T-helper 17 cell (primary cell): ENCODE measurements at regions not wholly inside any gene's neighbourhood (a gene's known extent, or its start where the extent isn't known, plus 50 kb on each side); places are given as distances from the start of the nearest gene placed in this dataset.

Experiments
- ATAC-seq: fragments of 150-1000 bp; cut with Tn5 transposase; 2 replicates; pipeline ENCODE4 v1.10.0; 2021; ENCODE audit warnings: mild to moderate bottlenecking, moderate library complexity
- DNase-seq, 3 donors: peaks; one replicate each; pipeline versions ENCODE4 v3.0.0 to v3.0.0-alpha.2; 2020 to 2021
- H3K9me3 ChIP-seq: one replicate; pipeline ENCODE4 v1.7.0; 2013; ENCODE audit warnings: low read length, mild to moderate bottlenecking; ENCODE audit not compliant: control insufficient read depth, poor library complexity, severe bottlenecking
- H3K27ac Mint-ChIP-seq: one replicate; pipeline ENCODE4 v1.8.0; 2022; ENCODE audit warnings: mild to moderate bottlenecking, moderate library complexity, mixed read lengths
- H3K27me3 Mint-ChIP-seq: one replicate; pipeline ENCODE4 v1.8.0; 2022; ENCODE audit warnings: mixed read lengths
- H3K36me3 Mint-ChIP-seq: one replicate; pipeline ENCODE4 v1.8.0; 2022; ENCODE audit warnings: low read depth, mixed read lengths
- H3K4me1 Mint-ChIP-seq: one replicate; pipeline ENCODE4 v1.8.0; 2022; ENCODE audit warnings: mild to moderate bottlenecking, mixed read lengths
- H3K4me3 Mint-ChIP-seq: one replicate; pipeline ENCODE4 v1.8.0; 2022; ENCODE audit warnings: mild to moderate bottlenecking, moderate library complexity, mixed read lengths

DNA sequence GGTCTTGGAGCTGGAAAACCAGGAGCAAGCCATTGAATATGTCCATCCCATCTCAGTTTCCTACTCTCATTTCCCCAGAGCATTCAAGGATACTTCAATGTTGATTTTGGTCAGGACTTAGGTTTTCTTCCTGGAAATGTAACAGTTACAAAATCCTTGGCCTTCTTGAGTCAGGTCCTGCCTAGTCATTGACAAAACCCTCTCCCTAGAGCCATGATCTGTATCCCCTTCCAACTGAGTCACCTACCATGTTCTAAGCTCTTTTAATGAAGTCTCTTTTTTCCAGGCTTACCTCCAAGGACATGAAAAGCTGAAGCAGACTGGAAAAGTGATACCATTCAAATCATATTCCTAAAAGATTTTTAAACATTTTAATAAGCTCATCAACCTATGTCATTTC, 549.2 kb downstream of the GALC start:
- DNase-seq (no peak), ATAC-seq (no peak)
- Mint-ChIP-seq H3K36me3 (no peaks in the 10 kb centered on the region), H3K27me3 (no peaks in the 10 kb centered on the region), H3K27ac (no peak overlapping the region), H3K4me1 (no peaks in the 10 kb centered on the region), H3K4me3 (no peak overlapping the region)
- H3K9me3 ChIP-seq = no peaks in the 10 kb centered on the region

GRCh38 chr14:87443039-87443438, 549.9 kb downstream of the GALC start:
- ATAC-seq (no peak), DNase-seq (no peak)
- Mint-ChIP-seq H3K4me3 (no peak overlapping the region), H3K36me3 (no peaks in the 10 kb centered on the region), H3K27me3 (no peaks in the 10 kb centered on the region), H3K27ac (no peak overlapping the region), H3K4me1 (no peaks in the 10 kb centered on the region)
- no peaks in the 10 kb centered on the region for H3K9me3 ChIP-seq

GRCh38 chr14:87437158-87437557, 555.8 kb downstream of the GALC start:
- Mint-ChIP-seq H3K4me3 (no peak overlapping the region), H3K27me3 (no peaks in the 10 kb centered on the region), H3K27ac (no peak overlapping the region), H3K36me3 (no peaks in the 10 kb centered on the region), H3K4me1 (no peaks in the 10 kb centered on the region)
- ATAC-seq = no peak
- no peaks in the 10 kb centered on the region for H3K9me3 ChIP-seq
- no peak for DNase-seq

GRCh38 chr14:87434680-87435079, 558.3 kb downstream of the GALC start:
- H3K36me3 Mint-ChIP-seq = no peaks in the 10 kb centered on the region

DNA sequence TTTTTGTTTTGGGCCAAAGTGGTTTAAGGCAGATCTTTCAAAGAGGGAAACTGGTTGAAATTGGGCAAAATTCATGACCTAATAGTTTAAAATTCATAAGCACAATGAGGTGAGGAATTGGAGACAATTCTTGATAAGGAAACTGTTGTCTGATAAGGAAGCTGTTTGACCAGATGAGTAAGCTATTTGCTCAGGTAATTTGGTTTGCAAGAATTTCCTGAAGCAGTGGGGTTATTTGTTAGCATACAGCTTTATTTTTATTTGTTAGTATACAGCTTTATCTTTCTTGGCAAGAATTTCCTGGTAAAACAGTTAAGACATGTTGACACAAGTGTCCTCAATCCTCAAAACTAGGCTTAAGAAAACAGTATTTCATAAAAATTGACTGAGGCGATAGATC, 559.0 kb downstream of the GALC start:
- Mint-ChIP-seq H3K27ac (no peak overlapping the region), H3K4me1 (no peaks in the 10 kb centered on the region), H3K36me3 (no peaks in the 10 kb centered on the region), H3K4me3 (no peak overlapping the region), H3K27me3 (no peaks in the 10 kb centered on the region)
- no peak for DNase-seq
- no peaks in the 10 kb centered on the region for H3K9me3 ChIP-seq
- ATAC-seq = no peak

More at GRCh38 chr14:87434680-87435079, 558.3 kb downstream of the GALC start:
- H3K4me1 Mint-ChIP-seq = no peaks in the 10 kb centered on the region
- no peak overlapping the region for H3K4me3 Mint-ChIP-seq
- H3K27me3 Mint-ChIP-seq = no peaks in the 10 kb centered on the region
- no peak for DNase-seq
- no peaks in the 10 kb centered on the region for H3K9me3 ChIP-seq
- H3K27ac Mint-ChIP-seq = no peak overlapping the region
- no peak for ATAC-seq

- ATAC-seq = no peak
- Mint-ChIP-seq H3K36me3 (no peaks in the 10 kb centered on the region), H3K4me1 (no peaks in the 10 kb centered on the region), H3K27me3 (no peaks in the 10 kb centered on the region), H3K27ac (no peak overlapping the region), H3K4me3 (no peak overlapping the region)
- H3K9me3 ChIP-seq = no peaks in the 10 kb centered on the region
- DNase-seq = no peak
Measured at GRCh38 chr14:87432698-87433097, 560.3 kb downstream of the GALC start.

DNA sequence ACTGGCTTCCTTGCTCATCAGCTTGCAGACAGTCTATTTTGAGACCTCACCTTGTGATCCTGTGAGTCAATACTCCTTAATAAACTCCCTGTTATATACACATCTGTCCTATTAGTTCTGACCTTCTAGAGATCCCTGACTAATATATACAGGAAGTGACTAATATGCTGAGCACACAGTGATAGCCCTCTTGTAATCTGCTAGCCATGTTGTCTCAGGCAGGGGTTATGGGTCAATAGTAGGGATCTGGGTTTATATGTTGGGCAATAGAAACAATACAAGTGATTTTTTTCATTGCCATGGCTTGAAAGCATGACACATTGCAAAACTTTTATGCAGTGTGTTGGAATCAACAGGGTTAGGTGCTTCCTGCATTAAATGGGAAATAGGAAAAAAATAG, 562.2 kb downstream of the GALC start:
- ATAC-seq (no peak), DNase-seq (no peak)
- H3K9me3 ChIP-seq = no peaks in the 10 kb centered on the region
- H3K4me1 Mint-ChIP-seq = no peaks in the 10 kb centered on the region
- no peak overlapping the region for H3K4me3 Mint-ChIP-seq
- H3K27ac Mint-ChIP-seq = no peak overlapping the region
- H3K27me3 Mint-ChIP-seq = no peaks in the 10 kb centered on the region
- H3K36me3 Mint-ChIP-seq = no peaks in the 10 kb centered on the region

- DNase-seq (no peak), ATAC-seq (no peak)
- H3K9me3 ChIP-seq = no peaks in the 10 kb centered on the region
- Mint-ChIP-seq H3K4me1 (no peaks in the 10 kb centered on the region), H3K4me3 (no peak overlapping the region), H3K36me3 (no peaks in the 10 kb centered on the region), H3K27me3 (no peaks in the 10 kb centered on the region), H3K27ac (no peak overlapping the region)
Measured at GRCh38 chr14:87430214-87430613, 562.8 kb downstream of the GALC start.

DNA sequence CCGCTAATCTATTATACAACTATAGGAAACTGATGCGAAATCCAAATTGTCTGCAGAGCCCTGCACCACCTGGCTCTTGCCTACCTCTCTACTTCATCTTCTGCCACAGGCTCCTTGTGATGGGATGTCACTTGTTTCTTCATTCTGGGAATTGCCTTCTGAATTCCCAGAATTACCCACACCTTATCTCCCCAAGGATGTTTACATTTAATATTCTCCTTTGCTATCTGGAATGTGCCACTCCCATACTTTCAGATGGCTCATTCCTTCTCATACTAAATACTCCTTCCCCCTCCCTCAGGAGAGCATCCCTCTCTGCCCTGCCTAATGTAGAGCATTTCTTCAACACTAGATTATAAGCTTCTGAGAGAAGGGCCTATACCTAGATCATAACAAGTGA, 573.1 kb downstream of the GALC start:
- no peak for DNase-seq
- H3K9me3 ChIP-seq = no peaks in the 10 kb centered on the region
- no peak for ATAC-seq
- no peaks in the 10 kb centered on the region for H3K36me3 Mint-ChIP-seq
- H3K27me3 Mint-ChIP-seq = no peaks in the 10 kb centered on the region
- no peak overlapping the region for H3K4me3 Mint-ChIP-seq
- H3K4me1 Mint-ChIP-seq = no peaks in the 10 kb centered on the region
- no peak overlapping the region for H3K27ac Mint-ChIP-seq

- no peak for ATAC-seq
- Mint-ChIP-seq H3K36me3 (no peaks in the 10 kb centered on the region), H3K4me1 (no peaks in the 10 kb centered on the region), H3K27me3 (no peaks in the 10 kb centered on the region), H3K4me3 (no peak overlapping the region), H3K27ac (no peak overlapping the region)
- DNase-seq = no peak
- H3K9me3 ChIP-seq = no peaks in the 10 kb centered on the region
Measured at GRCh38 chr14:87411370-87411769, 581.6 kb downstream of the GALC start.

DNA sequence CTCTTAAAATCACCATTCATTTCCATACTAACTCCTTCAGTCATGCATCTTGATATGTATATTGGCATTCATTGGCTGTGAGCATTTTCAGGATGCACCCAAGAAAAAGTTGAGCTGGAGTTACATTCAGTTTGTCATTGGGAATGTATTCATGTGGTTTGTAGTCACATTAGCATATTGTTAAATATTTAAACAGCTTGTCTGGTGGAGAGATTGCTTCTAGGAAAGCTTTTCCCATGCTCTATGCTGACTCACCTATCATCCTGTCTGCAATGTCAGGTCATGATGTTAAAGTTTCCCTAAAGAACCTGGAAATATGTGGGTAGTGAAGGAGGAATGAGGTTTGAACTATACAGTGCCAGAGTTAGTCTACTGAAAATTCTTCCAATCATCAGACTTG, 583.6 kb downstream of the GALC start:
- no peak overlapping the region for H3K4me3 Mint-ChIP-seq
- no peaks in the 10 kb centered on the region for H3K9me3 ChIP-seq
- DNase-seq = no peak
- no peaks in the 10 kb centered on the region for H3K36me3 Mint-ChIP-seq
- no peak for ATAC-seq
- no peak overlapping the region for H3K27ac Mint-ChIP-seq
- H3K4me1 Mint-ChIP-seq = no peaks in the 10 kb centered on the region
- no peaks in the 10 kb centered on the region for H3K27me3 Mint-ChIP-seq

DNA sequence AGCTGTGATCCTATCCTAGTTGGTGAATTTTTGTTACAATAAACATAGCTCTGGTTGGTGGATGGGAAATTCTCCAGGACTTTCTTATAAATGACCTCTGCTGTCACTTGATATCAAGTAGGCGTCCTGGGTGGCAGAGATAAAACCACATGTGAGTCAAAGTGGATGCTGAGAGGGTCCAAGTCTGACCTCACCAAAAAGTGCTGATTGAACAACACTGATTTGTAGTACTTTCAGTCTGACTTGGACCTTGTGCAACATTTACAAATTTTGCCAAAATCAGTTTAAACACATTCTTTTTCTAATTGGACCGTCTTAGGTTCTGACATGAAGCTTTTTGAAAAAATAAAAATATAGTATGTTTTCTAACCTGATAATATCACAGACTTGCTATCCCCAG, 585.6 kb downstream of the GALC start:
- Mint-ChIP-seq H3K36me3 (no peaks in the 10 kb centered on the region), H3K4me1 (no peaks in the 10 kb centered on the region), H3K27ac (no peak overlapping the region), H3K4me3 (no peak overlapping the region), H3K27me3 (no peaks in the 10 kb centered on the region)
- DNase-seq (no peak), ATAC-seq (no peak)
- no peaks in the 10 kb centered on the region for H3K9me3 ChIP-seq

- H3K27me3 Mint-ChIP-seq = no peaks in the 10 kb centered on the region
- DNase-seq = no peak
- no peaks in the 10 kb centered on the region for H3K9me3 ChIP-seq
- H3K4me3 Mint-ChIP-seq = no peak overlapping the region
- no peaks in the 10 kb centered on the region for H3K36me3 Mint-ChIP-seq
- ATAC-seq = no peak
- H3K4me1 Mint-ChIP-seq = no peaks in the 10 kb centered on the region
- no peak overlapping the region for H3K27ac Mint-ChIP-seq
Measured at GRCh38 chr14:87405563-87405962, 587.4 kb downstream of the GALC start.

DNA sequence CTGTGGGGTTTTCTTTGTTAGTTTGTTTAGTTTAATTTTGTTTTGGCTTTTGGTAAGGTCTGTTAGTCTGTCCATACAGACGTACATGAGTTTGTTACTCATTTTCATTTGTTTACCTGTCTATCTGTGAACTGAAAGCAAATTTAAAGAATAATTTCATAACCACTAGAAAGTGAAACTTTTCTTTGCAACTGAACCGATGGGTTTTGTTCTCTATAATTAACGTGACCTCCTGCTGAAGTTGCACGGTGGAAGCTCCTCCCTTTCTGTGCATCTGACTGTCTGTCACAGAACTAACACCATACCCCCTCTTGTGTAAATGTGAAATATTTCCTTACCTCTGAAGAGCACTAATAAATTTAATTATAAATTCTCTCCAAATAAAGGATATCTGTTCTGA, 595.5 kb downstream of the GALC start:
- Mint-ChIP-seq H3K4me3 (no peak overlapping the region), H3K36me3 (no peaks in the 10 kb centered on the region), H3K4me1 (no peaks in the 10 kb centered on the region), H3K27ac (no peak overlapping the region), H3K27me3 (no peaks in the 10 kb centered on the region)
- no peak for ATAC-seq
- no peak for DNase-seq
- no peaks in the 10 kb centered on the region for H3K9me3 ChIP-seq

DNA sequence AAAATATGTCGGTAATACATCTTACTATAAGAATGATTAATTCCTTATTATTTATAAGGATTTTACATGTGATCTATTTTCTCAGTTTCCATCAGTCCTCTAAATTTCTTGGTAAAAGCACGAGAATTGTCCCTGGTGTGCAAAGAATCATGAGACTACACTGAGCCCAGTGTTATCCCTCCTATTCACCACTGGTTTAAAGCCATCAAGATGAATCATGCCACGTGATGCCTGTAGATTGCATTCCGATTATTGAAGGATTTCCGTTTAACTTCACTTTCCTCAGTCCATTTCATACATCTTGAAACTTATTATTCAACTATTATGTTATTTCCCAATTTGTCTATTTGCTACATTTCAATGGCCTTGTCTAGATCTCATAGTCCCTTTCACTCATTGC, 601.9 kb downstream of the GALC start:
- no peak for DNase-seq
- ATAC-seq = no peak
- H3K9me3 ChIP-seq = no peaks in the 10 kb centered on the region
- no peak overlapping the region for H3K4me3 Mint-ChIP-seq
- H3K27ac Mint-ChIP-seq = no peak overlapping the region
- no peaks in the 10 kb centered on the region for H3K4me1 Mint-ChIP-seq
- H3K27me3 Mint-ChIP-seq = no peaks in the 10 kb centered on the region
- no peaks in the 10 kb centered on the region for H3K36me3 Mint-ChIP-seq
